ENCODE measurements at regions not wholly inside any gene's neighbourhood (a gene's known extent, or its start where the extent isn't known, plus 50 kb on each side); places are given as distances from the start of the nearest gene placed in this dataset.

DNA sequence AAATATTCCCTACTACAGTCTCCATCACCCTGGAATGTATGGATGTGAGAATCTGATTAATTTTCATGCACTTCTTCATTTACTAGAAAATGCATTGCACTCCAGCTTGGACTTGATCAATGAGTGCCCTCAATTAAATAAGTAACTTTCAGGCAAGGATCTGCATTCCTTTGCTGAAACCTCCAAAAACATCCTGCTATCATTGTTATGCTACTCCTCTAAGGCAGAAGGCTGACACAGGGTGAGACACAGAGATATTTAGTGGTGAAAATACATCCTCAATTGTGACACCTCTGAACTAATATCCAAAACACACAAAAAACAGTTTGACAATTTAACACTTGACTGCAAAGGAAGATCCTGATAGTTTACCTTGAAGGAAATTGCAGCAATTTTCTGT, 57.9 kb upstream of the CDH12 start:
- Histone ChIP-seq H3K9me3 (ENCODE audit: low read depth, low read length, poor library complexity, severe bottlenecking) (no peaks in the 10 kb centered on the region), H3K4me3 (ENCODE audit: low read depth, low read length, poor library complexity, severe bottlenecking) (no peak overlapping the region), H3K27me3 (replicated peaks; ENCODE audit: insufficient read depth, low read depth, low read length, poor library complexity) (peaks cover 7% of the 10 kb centered on the region), H3K4me1 (ENCODE audit: insufficient read depth, low read length, poor library complexity, severe bottlenecking) (no peaks in the 10 kb centered on the region), H3K27ac (ENCODE audit: low read depth, low read length, poor library complexity, severe bottlenecking) (no peak overlapping the region), H3K36me3 (ENCODE audit: insufficient read depth, low read length, poor library complexity, severe bottlenecking) (no peaks in the 10 kb centered on the region)
- no peak for TF ChIP-seq EZH2 (IDR thresholded peaks at IDR 0.05; ENCODE audit: borderline replicate concordance, low read depth, low read length, poor library complexity, severe bottlenecking)
- TF ChIP-seq, protein P1, sequence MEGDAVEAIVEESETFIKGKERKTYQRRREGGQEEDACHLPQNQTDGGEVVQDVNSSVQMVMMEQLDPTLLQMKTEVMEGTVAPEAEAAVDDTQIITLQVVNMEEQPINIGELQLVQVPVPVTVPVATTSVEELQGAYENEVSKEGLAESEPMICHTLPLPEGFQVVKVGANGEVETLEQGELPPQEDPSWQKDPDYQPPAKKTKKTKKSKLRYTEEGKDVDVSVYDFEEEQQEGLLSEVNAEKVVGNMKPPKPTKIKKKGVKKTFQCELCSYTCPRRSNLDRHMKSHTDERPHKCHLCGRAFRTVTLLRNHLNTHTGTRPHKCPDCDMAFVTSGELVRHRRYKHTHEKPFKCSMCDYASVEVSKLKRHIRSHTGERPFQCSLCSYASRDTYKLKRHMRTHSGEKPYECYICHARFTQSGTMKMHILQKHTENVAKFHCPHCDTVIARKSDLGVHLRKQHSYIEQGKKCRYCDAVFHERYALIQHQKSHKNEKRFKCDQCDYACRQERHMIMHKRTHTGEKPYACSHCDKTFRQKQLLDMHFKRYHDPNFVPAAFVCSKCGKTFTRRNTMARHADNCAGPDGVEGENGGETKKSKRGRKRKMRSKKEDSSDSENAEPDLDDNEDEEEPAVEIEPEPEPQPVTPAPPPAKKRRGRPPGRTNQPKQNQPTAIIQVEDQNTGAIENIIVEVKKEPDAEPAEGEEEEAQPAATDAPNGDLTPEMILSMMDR (conservative IDR thresholded peaks at IDR 0.05; ENCODE audit: low read depth, low read length), result no peak
- no TSS peak for BruUV-seq (replicated peaks)
- ChIA-PET POLR2A (ENCODE audit: low non-redundant PET) (no interaction called here), CTCF (no interaction called here)
- DNase-seq (ENCODE audit: low spot score), result no peak
- intact Hi-C loops (cut with micrococcal nuclease; ENCODE audit: unreplicated experiment), result no loop called here

DNA sequence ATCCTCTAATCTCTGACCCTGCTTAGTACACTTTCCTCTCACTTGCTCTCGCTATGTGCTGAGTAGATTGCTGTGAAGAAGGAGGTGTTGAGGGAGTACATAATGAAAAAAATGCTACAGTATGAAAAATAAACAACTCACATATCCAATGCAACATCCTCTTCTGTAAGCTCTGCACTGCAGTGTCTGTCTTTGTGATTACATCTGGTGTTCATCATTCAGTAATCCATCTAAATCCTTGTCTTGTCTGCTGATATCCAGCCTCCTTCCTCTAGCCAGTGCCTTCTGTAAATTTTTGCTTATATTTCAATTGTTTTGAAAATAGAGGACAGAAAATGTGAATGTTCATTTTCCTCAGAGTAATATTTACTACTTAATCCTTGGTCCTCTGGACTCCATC, 57.4 kb upstream of the CDH12 start:
- CTCF ChIA-PET, result no interaction called here
- H3K27ac ChIP-seq (ENCODE audit: low read depth, low read length, poor library complexity, severe bottlenecking), result no peak overlapping the region
- POLR2A ChIA-PET (ENCODE audit: low non-redundant PET), result no interaction called here
- no peaks in the 10 kb centered on the region for H3K36me3 ChIP-seq (ENCODE audit: insufficient read depth, low read length, poor library complexity, severe bottlenecking)
- no peak for DNase-seq (ENCODE audit: low spot score)
- intact Hi-C loops (cut with micrococcal nuclease; ENCODE audit: unreplicated experiment), result no loop called here
- H3K9me3 ChIP-seq (ENCODE audit: low read depth, low read length, poor library complexity, severe bottlenecking), result no peaks in the 10 kb centered on the region
- no TSS peak for BruUV-seq (replicated peaks)
- TF ChIP-seq, protein P1 (conservative IDR thresholded peaks at IDR 0.05; ENCODE audit: low read depth, low read length), result no peak
- TF ChIP-seq EZH2 (IDR thresholded peaks at IDR 0.05; ENCODE audit: borderline replicate concordance, low read depth, low read length, poor library complexity, severe bottlenecking), result no peak
- H3K27me3 ChIP-seq (replicated peaks; ENCODE audit: insufficient read depth, low read depth, low read length, poor library complexity), result peaks cover 7% of the 10 kb centered on the region
- no peak overlapping the region for H3K4me3 ChIP-seq (ENCODE audit: low read depth, low read length, poor library complexity, severe bottlenecking)
- H3K4me1 ChIP-seq (ENCODE audit: insufficient read depth, low read length, poor library complexity, severe bottlenecking), result no peaks in the 10 kb centered on the region

DNA sequence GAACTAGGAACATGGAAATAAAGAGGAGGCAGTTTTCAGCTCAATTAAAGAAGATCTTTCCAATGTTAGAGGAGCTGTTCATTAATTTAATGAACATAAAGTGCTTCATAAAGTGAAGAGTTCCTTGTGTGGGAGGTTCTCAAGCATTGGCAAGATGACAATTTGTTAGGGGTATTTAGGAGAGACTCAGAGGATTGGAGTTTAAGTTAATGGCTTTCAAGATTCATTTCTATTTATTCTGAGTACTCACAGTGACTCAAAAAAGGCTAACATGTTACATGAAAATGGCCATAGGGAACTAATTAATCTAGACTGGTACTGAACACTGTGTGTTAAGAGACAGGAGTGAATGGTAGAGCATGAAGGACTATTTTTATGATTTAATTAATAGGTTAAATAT, 55.4 kb upstream of the CDH12 start:
- ChIA-PET POLR2A (ENCODE audit: low non-redundant PET) (no interaction called here), CTCF (no interaction called here)
- Histone ChIP-seq H3K4me1 (ENCODE audit: insufficient read depth, low read length, poor library complexity, severe bottlenecking) (no peaks in the 10 kb centered on the region), H3K27ac (ENCODE audit: low read depth, low read length, poor library complexity, severe bottlenecking) (no peak overlapping the region), H3K27me3 (replicated peaks; ENCODE audit: insufficient read depth, low read depth, low read length, poor library complexity) (peaks cover under 1% of the 10 kb centered on the region), H3K4me3 (ENCODE audit: low read depth, low read length, poor library complexity, severe bottlenecking) (no peak overlapping the region), H3K9me3 (ENCODE audit: low read depth, low read length, poor library complexity, severe bottlenecking) (no peaks in the 10 kb centered on the region), H3K36me3 (ENCODE audit: insufficient read depth, low read length, poor library complexity, severe bottlenecking) (no peaks in the 10 kb centered on the region)
- intact Hi-C loops (cut with micrococcal nuclease; ENCODE audit: unreplicated experiment), result no loop called here
- TF ChIP-seq EZH2 (IDR thresholded peaks at IDR 0.05; ENCODE audit: borderline replicate concordance, low read depth, low read length, poor library complexity, severe bottlenecking), result no peak
- TF ChIP-seq, protein P1 (conservative IDR thresholded peaks at IDR 0.05; ENCODE audit: low read depth, low read length), result no peak
- no TSS peak for BruUV-seq (replicated peaks)
- DNase-seq (ENCODE audit: low spot score), result no peak
